HG03139 (cell line): ENCODE measurements at regions not wholly inside any gene's neighbourhood (a gene's known extent, or its start where the extent isn't known, plus 50 kb on each side); places are given as distances from the start of the nearest gene placed in this dataset.

Source experiments
- ATAC-seq: cut with Tn5 transposase; IDR thresholded peaks from one replicate; pipeline ENCODE4 v1.9.1; 2021; ENCODE audit not compliant: unreplicated experiment

DNA sequence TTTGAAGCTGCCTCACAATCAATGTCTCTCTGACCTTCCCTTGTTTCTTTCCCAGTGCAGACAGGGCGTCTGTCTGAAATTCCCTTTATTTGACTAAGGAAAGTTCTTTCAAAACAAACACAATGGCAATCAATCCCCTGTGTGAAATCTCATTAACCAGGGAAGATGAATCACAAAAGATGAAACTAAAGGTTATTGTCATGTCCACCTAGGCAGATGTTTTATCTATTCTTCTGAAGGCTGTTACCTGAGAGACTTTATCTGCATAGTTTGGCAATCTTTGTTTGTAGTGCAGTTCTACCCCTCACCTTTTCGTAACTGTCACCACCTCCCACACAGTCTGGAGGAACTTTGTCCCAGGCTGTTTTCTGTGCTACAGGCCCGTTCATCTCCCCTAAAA lies 217.5 kb upstream of the RIOK2 start:
- no peak for ATAC-seq

DNA sequence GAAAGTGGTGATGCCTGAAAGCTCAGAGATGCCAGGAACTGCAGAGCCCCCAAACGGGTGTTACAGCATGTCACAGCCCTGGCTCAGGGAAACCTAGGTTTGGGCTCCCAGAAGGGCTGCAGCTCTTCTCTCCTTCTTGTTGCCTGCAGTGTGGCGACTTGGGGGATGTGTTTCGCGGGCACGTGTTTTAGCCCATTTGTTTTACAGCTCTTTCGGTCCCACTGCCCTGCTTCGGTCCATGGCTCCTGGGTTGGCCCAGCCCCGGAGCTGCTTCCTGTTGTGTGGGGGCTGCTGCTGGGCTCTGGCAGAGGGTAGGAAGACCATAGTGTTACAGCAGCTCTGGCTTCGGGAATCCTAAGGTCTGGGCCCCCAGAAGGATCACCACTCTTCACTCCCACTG lies 222.9 kb upstream of the RIOK2 start:
- ATAC-seq = no peak

DNA sequence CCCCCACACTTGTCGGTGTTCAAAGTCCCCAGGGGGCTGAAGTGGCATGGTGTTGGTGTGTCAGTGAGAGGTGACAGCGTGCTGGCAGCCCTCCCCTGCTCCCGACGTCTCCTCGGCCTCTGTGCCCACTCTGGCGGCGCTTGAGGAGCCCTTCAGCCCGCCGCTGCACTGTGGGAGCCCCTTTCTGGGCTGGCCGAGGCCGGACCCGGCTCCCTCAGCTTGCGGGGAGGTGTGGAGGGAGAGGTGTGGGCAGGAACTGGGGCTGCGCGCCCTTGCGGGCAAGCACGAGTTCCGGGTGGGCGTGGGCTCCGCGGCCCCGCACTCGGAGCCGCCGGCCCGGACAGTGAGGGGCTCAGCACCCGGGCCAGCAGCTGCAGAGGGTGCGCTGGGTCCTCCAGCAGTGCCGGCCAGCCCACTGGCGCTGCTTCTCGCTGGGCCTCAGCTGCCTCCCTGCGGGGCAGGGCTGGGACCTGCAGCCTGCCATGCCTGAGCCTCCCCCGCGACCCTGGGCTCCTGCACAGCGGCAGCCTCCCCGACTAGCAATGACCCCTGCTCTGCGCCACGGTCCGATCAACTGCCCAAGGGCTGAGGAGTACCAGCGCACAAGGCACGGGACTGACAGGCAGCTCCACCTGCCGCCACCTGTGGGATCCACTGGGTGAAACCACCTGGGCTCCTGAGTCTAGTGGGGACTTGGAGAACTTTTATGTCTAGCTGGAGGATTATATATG lies 224.1 kb upstream of the RIOK2 start:
- no peak for ATAC-seq

DNA sequence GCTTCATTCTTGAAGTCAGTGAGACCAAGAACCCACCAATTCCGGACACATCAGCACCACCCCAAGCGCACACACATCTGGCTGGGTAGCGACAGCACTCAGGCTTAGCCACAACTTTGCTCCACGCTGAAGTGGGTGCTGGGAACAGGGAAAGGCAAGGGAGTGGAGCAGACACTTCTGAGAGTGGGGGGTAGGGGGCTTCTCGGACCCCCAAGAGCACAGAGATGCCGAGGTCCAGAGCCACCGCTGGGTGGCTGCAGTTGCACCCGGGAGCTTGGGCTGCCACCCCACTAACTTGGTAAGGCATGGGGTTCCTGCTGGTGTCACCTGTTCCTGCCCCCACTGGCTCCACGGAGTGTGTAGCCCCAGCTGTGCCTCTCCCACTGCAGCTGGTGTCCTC lies 225.3 kb upstream of the RIOK2 start:
- no peak for ATAC-seq

DNA sequence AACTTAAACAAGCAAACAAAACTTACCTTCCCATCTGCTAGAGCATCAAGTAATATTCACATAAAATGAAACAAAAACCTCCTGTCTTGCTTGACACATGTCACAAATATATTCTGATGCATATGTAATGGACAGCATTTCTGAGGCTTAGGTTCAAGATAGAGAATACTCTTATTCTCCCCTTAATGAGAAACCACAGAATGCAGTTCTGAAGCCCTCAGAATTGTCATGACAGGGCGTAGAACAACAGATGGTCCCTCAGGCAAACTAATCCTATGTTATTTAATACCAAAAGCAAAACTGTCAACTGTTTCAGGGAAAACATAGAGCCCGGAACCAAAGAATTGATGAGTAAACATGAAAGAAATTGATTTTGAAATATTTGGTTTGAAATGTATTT lies 229.9 kb upstream of the RIOK2 start:
- no peak for ATAC-seq

DNA sequence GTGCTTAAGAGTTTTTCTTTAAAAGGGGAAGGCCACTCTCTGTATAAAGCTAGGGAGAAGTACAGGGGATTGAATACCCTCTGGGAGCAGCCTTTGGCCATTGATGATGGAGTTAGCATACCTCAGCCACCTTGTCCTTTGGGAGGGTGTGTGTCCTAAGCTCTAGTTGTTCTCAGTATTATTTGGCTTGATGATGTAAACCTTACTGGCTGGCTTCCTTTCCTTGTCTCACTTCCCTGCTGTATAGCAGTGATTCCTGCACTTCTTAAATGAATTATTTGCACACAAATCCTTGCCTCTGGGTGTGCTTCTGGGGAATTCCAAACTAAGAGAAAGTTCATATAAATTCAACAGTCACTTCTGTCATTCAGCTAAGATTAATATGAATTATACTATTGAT lies 234.9 kb upstream of the RIOK2 start:
- no peak for ATAC-seq

DNA sequence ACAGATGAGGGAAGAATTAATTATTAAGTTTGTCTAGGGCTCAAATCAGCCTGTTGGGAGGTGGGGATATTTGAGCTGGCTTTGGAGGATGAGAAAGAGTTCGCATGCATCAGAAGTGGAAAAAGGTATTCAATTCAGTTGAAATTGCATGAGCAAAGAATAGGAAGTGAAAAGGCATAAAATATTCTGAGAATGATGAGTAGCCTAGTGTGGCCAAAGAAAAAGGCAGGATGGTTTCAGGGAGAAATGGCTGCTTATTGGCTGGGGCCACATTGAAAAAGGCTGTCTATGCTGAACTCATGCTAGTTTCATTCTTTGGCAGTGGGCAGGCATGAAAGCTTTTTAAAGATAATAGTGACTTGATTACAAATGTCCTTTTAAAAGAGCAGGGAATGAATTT lies 235.4 kb upstream of the RIOK2 start:
- ATAC-seq = no peak

DNA sequence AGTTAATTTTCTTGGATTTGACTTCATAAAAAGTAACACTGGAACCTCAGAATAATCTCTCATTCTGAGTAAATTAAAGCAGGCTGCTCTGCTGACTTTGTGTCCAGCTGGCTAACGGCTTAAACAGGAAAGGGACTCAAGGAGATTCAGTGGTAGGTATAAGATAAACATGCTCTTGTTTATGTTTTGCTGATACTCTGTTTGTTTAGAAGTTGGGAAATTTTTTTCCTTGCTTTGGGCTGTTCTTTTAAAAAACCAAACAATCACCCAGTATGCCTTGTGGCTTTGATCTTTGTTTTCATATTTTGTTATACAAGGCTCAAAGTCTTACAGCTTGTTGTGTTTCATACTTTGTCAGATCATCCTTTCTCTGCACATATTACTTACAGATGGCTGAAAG lies 237.6 kb upstream of the RIOK2 start:
- ATAC-seq = no peak

DNA sequence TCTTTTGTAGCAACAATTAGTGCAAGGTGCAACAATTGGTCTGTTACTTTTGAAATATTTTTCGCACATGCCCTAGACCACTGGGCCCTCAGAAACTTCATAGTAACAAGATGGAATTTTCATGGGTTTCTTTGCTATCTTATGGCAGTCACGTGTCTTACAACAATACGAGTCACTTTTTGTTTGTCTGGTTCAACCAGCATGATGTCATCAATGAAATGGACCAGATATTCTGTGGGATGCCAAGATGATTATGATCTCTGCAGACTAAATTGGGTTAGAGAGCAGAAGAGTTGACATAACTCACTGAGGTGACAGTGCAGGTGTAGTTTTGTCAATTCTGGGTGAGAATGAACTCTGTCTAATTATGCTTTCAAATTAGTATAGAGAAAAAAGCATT lies 239.6 kb upstream of the RIOK2 start:
- no peak for ATAC-seq

DNA sequence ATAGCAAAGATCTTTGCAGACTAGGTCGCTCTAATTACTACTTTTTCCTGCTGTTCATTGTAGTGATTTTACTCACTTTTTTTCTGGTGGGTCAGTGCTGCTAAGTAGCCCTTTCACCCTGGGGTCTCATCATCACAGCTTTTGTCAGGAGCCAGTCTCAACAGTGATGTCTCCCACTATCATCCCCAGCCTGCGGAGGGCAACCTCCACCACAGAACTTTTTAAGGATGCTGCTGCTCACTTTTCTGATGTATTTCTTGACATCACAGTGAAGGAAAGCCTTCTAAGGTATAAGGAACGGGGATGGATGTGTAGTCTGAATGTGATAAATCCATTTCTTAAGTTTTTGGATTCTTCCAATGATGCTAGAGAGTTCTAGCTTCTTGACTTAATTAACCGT lies 242.5 kb upstream of the RIOK2 start:
- no peak for ATAC-seq

DNA sequence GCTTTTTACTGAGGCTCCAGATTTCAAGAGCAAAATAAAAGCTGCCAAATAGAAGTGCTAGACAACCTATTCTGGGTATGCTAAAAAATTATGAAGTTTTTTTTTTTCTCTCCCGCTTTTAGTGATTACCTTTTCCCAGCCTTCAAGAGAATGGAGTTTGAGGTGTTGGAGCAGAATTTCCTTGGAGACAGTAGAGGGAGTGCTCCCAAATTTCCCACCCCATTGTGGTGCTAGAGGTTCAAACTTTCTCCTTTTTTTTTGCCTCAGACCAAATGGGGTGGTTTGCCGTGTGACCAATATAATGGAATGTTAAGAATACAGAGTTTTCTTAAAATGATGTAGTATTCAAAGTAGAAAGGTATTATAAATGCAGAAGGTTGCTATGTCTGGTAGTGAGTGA lies 244.2 kb upstream of the RIOK2 start:
- ATAC-seq = no peak

DNA sequence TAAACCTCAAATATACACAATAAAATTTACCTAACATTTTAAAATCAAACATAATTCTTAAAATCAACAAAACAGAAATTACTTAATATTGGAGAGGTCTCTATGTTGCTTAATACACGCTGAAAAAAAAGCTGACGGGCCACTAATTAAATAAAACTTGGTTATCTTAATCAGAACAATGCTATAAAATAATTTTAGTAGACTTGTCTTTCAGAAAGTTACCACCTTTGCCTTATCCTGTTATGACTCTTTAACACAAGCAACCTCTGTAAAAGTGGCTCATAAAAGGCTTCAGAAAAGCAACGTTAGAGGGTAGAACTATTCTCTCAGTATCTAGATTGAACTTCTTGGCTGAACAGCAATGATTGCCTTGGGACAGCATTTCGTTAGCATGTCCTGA lies 251.0 kb upstream of the RIOK2 start:
- no peak for ATAC-seq

DNA sequence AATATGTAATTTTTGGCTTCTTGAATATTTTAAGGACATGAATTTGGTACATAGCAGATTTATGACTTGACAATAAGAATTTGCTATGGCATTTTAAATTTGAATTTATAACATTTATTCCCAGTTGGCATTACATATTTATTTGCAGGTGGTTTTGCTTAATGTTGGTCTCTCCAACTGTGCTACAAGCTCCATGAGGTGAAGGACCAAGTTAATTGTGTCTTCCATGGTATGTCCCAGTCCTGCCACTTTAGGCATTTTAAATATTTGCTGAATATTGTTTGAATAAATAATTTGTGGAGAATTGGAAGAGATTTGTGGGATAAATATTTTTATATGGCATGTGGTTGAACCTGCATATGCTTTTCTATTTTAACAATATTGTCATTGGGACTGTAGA lies 253.4 kb upstream of the RIOK2 start:
- no peak for ATAC-seq

DNA sequence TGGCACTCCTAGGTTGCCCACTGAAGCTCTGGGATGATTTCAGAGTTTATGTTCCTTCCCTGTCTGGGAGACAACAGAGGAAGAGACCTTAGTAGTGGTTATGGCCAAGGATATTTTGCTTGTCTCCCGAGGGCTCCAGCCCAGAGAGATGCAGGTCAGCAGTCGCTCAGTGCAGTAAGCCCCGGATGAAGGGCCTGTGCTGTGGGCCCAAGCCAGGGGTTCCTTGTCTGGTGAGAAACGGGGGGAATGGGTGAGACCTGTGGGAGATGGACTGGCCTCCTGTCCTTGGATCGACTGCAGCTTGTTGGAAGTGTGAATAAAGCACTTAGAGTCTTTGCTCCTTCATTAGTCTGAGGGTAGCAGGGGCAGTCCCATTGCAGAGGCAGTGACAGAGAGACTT lies 260.7 kb upstream of the RIOK2 start:
- no peak for ATAC-seq

DNA sequence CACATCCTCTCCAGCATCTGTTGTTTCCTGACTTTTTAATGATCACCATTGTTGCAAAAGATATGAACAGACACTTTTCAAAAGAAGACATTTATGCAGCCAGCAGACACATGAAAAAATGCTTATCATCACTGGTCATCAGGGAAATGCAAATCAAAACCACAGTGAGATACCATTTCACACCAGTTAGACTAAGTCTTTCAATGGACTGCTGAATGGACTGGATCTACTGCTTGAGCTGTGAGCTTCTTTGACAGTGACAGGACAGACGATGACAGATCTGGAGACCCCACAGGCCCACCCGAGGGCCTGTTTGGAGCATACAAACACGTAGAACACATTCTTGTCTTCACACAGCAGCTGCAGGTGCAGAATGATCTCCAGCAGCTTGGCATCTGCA lies 266.1 kb upstream of the RIOK2 start:
- ATAC-seq = no peak

DNA sequence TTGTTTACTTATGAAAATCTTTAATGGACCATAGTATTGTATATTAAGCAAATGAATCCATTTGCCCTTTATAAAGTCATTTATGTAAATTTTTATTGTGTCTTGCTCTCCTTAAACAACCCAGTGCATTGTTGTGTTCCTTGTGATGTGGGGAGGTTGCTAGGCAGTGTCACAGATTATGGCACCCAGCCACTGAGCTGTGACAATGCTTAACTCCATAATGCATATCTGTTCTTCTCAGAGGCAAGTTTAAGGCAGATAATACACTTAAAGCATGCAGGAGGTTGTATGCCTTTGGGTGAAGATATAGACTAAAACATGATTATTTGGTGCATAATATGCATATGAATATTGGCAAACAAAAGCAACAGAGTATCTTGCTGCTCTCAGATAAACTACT lies 269.6 kb upstream of the RIOK2 start:
- no peak for ATAC-seq

DNA sequence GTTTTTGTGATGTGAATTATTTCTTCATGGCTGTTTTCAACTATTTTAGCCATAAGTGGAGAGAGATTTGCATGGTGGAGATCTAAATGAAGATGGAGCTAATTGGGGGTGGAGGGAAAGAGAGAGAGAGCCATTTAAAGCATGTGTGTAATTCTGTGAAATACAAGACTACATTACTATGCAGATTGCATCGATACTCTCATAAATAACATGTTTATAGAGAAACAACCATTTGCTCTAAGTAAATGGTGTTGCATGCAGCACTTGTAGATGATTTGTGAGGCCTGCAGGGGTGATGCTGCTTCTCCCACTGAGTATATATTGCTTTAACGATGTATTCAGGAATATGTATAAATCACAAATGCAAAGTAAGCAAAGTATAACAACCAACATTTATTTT lies 270.2 kb upstream of the RIOK2 start:
- no peak for ATAC-seq

DNA sequence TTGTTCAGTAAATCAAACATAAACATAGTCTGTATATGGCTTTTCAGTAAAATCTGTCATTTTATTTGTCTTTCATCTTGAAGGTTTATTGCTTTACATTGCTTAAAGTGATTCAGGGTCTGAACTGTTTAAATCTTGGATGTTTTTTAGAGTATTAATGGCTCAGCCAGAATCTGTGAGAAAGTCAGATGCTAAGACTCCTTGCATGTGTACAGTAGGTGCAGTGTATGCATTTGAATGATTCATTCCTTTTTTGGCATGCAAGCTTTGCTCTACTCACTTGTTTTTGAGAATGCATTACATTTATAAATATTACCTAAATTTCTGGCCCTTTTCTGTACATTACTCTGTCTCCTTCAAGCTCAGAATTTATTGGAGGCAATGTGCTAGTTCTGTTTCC lies 271.0 kb upstream of the RIOK2 start:
- ATAC-seq = no peak

DNA sequence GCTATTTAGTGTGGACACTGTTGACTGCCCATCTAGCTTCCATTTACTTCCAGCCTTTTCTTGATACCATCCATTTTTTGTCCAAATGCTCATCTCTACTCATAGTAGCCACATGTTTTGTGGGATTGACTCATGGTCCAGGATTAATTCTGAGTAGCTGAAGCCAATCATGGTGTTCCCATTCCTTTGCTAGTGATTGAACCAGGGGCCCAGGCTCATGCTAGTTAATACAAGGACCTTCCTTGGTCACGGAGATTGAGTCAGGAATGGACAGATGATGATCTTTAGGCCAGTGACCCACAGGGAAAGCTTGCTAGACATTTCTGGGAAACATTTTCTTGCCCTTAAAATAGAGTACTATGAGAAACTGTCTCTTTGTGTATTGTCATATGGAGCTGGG lies 272.9 kb upstream of the RIOK2 start:
- no peak for ATAC-seq

DNA sequence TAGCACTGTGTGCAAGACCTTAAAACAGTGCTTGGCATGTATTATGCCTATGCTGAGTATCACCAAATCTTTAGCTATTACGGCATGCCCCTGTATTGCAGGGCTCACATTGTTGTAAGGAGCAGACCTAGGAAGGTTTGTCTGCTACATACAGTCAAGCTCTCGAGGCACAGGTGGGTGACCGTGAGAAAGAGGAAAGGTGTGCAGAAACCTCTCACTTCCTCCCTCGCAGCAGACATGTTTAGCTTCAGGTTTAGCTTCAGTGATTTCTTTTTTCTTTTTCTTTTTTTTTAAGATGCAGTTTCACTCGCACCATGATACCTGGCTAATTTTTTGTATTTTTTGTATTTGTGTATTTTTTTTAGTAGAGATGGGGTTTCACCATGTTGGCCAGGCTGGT lies 275.8 kb upstream of the RIOK2 start:
- ATAC-seq = no peak

DNA sequence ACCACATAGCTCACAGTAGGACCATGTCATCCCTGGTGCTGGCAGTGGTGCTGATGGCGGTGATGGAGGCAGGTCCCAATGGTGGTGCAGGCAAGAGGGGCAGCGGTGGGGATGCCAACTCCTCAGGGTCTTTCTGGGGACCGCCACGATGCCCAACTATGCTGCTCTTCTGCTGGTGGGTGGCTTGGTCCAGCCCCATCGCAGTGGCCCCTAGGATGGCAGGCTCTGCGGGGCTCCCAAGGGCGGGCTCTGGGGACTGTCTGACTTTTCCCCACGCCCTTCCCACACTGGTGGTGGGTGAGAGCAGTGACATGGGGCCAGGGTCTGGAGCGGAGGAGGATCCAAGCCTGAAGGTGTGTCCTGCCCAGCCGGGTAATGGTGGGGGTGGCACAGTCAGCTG lies 288.9 kb upstream of the RIOK2 start:
- no peak for ATAC-seq

DNA sequence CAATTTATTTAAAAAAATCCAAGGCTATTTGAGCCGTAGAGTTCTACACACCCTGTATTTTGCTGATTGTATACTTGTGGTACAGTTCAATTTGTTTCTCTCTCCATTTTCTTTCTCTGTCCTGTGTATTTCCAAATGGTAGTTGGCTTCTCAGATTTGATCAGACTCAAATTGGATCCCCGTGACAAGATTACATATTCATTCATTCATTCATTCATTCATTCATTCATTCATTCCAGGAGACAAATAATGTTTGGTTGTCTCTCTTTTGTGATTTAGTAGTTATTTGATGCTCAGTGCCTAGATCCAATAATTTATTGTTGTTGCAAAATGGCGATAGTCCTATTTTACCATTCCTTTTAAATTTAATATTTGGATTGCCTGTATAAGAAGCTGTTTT lies 292.8 kb upstream of the RIOK2 start:
- ATAC-seq = no peak

DNA sequence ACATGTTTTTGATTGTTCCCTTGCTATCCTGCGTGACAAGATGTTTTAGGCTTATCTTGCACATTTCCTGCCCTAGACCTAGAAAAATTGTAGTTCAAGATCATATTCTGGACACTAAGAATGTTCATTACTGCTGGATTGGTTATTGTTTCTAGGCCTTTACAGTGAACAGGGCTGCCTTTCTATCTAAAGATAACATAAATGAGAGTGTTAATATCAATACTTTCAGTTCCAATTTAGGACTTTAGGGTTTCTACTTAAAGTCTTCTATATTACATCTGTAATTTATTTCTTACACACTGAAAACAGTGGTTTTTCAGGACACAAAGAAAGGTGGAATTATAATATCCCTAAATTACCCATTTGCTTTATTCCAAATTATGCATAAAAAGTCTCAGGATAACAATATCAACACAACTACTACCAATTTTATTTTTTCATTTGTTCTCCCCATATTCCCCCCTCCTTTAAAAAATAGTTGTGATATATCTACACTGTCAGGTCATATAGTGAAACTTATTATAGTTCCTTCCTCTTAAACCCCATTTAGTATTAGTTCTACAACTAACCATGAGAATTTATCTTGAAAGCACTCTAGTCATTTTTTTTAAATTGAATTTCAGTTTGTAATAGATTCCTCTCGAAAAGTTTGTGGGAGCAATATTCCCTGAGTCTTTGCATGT lies 293.9 kb upstream of the RIOK2 start:
- no peak for ATAC-seq
